Posterior cingulate gyrus (tissue), 11 donors: ENCODE measurements at regions not wholly inside any gene's neighbourhood (a gene's known extent, or its start where the extent isn't known, plus 50 kb on each side); places are given as distances from the start of the nearest gene placed in this dataset.

ENCODE experiments used
- DNase-seq, 10 donors: peaks; one replicate each; pipeline versions ENCODE4 v3.0.0 to v3.0.0-alpha.2; 2020 to 2021; ENCODE audit warnings: mixed read lengths in 3 of 10
- intact Hi-C: fragments of 100-400 bp; cut with DNase I; formaldehyde crosslinking; loops from one replicate; pipeline ENCODE4 v1.15.1; 2023

DNA sequence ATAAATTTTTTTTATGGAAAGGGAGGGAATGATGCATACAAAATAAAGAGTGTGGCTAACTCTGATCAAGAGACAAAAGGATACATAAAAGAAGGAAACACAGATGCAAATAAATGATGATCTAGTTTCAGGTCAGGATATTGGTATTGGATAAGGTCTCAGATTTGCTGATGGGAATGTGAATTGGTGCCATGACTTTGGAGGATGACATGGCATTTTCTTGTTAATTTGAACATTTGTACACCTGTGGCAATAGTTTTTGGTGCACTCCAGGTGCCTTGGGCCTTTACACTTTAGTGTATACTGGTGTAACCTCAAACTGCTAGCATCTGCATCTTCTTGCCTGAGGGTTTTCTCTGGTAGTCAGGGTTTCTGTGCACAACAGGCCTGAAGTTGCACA lies 279.3 kb downstream of the TMEM121 start:
- intact Hi-C loops: no loop called here
- DNase-seq: no peak

DNA sequence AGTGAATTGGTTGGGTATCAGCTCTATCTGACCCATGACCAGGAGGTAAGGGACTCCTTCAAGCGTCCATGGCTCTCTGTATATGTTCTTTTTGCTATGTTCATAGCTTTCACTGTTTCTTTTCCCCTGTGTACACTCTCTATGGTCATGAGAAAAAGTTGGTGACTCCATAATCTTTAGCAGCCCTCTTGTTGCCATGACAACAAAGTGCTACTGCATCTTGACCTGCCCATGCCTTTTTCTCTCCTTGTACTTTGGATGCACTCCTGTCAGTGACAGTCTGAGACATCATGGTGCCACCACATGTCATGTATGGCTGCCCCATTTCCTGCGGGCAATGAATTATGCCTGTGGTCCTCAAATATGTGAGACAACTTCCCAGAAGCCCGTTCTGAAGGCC lies 280.2 kb downstream of the TMEM121 start:
- intact Hi-C loops: no loop called here
- DNase-seq: no peak

DNA sequence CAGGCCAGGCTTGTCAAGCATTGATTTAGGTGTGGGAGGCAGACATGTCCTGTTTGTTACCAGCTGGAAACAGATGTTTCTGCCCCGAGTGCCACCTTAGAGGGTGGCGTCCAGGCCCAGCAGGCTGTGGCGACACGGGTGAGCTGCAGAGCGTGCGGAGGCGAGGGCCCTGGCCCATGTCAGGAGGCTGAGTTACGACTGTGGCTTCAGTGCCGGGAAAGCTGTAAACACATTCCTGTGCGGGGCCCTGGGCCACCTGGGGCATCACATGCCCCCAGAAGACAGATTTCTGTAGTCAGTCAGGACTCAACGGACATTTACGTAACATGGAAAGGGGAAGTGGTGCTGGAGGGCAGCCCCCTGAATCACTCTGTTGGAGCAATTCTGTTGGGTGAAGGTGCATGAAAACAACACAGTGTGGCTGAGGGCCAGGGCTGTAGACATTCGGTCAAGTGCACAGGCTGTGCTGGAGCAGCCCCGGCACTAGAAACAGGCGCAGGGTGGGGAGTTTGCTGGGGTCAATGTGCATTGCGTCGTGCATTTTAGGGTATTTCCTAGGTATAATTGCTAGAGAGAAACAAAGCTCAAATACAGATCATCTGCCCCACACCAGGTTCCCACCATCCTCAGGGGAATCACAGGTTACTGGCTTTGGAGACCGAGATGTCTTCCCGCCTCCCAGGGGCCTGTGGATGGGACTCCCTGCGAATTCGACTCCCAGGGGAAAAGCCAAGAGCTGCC lies 291.8 kb downstream of the TMEM121 start:
- DNase-seq: no peak
- intact Hi-C loops: no loop called here

DNA sequence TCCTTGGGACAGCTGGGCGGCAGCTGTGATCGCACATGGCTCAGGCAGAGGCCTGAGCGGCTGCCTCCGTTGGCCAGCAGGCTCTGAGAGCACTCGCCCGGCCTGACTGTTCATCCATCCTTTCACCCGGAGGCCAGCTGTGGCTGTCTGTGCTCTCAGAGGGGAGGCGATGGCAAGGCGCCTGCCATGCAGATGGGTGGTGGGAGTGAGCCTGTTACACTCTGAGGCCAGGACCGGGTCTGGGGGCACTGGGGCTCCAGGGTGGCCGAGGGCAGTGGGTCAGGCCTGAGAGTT lies 292.3 kb downstream of the TMEM121 start:
- intact Hi-C loops: no loop called here
- DNase-seq: no peak

DNA sequence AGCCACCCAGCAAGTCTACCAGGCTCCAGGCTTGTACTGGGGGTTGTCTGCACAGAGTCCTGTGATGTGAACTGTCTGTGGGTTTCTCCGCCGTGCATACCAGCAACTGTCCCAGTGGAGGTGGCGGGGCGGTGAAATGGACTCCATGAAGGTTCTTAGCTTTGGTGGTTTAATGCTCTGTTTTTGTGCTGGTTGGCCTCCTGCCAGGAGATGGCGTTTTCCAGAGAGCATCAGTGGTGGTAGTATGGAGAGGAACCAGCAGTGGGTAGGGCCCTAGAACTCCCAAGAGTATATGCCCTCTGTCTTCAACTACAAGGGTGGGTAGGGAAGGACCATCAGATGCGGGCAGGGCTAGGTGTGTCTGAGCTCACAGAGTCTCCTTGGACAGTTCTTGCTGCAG lies 303.8 kb downstream of the TMEM121 start:
- DNase-seq: no peak

DNA sequence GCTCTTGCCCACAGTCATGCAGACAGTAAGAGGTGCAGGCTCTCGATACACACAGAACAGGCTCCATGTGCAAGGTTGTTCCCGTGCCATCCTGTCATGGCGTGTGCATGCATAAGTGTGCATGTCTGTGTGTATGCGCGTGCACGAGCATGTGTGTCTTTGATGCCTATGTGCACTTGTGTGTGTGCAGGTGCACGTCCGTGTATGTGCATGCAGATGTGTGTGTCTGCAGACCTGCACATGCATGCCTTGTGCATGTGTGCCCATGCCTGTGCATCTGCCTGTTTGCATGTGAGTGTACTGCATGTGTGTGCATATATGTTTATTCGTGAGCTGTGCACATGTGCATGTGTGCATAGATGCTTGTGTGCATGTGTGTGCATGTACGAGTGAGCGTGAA lies 309.8 kb downstream of the TMEM121 start:
- intact Hi-C loops: no loop called here
- DNase-seq: no peak

More for the DNA sequence above, 303.8 kb downstream of the TMEM121 start:
- intact Hi-C loops: no loop called here

DNA sequence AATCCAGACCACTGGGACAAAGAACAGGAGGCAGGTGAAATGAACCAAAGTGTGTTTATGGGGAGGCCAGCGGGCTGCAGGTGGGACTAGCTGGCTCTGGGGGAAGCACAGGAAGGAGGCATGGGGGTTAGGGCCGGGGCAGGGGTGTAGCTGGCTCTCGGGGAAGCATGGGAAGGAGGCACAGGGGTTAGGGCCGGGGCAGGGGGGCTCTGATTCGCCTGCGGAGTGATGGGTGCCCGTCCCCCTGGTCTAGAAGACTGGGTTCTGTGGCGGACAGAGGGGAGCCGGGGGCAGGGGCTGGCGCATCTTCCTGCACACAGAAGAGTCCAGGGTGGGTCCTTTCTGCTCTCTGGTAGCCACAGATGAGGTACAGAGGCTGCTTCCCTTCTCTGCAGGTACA lies 310.3 kb downstream of the TMEM121 start:
- DNase-seq: no peak
- intact Hi-C loops: no loop called here

DNA sequence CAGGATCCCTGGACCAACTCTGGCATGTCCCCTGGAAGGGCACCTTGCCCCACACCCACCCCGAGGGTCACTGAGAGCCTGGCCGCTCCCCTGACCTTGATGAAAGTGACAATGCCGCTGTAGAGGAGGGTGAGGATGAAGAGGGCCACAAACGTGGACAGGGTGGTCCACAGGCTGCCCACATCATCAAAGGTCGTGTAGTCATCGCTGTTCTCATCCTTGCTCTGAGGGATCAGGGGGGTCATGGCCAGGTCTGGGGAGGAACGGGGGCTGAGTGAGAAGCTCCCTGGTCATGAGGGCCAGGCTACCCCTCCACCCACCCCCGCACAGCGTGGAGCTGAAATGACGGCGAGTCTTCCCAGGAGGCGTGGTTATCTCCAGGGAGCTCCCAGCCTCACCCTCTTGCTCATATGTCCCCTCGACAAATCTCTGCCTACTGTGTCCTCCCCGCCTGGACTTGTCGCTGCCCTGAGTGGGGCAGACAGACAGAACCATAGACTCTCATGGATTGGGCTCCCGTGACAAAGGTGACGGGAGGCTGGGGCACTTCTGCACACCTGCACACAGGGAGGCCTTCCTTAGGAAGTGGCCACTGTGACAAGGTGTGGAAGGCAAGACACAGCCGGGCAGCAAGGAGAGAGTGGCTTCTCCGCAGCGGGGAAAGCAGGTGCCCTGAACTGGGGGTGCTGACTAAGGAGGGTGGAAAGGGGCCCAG lies 311.1 kb downstream of the TMEM121 start:
- intact Hi-C loops: no loop called here
- DNase-seq: peak in 1 of 10 donors; percentile 63

DNA sequence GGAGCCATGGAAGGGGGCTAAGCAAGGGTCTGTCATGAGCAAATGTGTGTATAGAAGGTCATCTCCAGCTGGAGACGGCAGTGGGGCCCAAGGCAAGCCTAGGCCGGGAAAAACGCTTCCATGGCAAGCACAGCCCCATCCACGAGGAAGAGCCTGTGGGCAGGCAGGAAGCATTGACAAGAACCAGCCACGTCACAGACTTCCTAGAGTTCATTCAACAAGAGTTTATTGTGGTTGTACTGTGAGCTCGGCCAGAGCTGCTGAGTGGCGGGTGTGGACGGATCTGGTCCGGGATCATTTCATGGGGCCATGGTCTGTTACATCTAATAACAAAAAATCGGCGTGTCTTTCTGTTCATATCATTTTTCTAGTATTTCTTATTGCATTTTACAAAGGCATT lies 311.7 kb downstream of the TMEM121 start:
- intact Hi-C loops: no loop called here
- no peak for DNase-seq

DNA sequence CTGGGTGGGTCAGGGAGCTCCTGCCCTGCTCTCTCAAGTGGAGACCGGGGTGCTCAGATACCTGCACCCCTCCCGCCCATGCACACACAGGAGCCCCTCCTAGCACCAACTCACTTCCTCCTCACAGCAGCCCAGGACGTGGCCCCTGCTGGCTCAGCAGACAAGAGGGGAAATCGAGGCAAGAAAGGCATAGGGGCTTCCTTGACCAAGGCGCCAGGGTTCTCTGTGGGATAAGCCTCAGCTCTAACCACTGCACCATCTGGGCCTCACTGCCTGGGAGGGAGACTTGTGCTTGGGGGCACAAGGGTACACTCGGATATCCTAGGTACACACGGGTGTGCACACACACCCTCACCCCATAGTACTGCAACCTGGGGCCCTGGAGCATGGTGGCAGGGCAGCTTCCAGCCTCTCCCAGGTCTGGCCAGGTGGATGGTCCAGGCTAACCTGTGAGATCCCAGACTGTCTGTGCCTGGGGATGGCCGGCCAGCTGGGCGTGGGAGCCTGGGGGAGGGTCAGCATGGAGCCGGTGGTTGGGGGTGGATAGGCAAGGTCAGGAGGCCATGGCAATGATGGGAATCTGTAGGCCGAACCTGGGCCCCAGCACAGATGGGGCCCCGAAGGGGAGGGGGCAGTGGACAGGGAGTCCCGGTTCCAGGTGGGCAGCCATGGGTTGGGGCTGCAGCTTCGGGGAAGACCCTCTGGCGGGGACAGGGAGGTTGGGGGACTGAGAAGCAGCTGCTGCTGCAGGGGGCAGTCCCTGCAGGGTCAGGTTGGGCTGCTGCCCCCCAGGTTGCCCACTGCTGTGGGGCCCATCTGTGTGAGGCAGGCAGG lies 312.4 kb downstream of the TMEM121 start:
- no peak for DNase-seq
- intact Hi-C loops: no loop called here

DNA sequence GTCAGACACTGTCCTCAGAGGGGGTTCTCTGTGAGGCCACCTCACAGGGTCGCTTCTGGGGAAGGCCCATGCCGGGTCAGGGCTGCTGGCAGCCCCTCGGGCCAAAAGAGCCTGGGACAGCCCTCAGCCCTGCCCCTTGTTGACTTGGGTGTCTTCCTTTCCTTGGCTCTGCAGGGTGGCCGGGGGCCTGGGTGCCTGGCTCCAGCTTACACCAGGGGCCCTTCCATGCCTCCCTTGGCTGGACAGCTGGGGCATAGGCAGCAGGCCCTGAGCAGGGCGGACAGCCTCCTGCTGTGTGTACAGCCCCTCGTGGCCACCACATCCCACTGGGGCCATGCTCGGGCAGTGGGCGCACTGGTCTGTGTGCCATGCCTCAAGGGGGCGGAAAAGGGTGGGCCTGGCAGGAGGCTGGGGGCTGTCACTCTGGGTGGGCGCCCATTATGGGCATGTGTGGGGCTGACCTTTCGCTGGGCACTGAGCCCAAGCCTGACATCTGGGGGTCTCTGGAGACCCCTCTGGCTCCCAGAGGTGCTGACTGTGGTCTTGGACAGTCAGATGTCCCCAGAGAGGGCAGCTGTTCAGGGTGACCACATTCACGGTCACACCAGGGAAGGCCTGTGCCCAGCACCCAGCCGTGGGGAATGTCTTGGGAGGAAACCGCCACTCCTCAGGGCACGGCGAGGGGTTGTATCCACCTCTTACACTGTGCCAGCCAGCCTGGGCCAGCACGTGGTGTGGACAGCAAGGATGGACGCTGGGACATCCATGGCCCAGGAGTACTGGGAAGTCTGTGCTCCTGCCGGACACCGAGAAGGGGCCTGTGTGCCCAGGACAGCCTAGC lies 313.3 kb downstream of the TMEM121 start:
- intact Hi-C loops: no loop called here
- DNase-seq: peak in 1 of 10 donors; percentile 77

DNA sequence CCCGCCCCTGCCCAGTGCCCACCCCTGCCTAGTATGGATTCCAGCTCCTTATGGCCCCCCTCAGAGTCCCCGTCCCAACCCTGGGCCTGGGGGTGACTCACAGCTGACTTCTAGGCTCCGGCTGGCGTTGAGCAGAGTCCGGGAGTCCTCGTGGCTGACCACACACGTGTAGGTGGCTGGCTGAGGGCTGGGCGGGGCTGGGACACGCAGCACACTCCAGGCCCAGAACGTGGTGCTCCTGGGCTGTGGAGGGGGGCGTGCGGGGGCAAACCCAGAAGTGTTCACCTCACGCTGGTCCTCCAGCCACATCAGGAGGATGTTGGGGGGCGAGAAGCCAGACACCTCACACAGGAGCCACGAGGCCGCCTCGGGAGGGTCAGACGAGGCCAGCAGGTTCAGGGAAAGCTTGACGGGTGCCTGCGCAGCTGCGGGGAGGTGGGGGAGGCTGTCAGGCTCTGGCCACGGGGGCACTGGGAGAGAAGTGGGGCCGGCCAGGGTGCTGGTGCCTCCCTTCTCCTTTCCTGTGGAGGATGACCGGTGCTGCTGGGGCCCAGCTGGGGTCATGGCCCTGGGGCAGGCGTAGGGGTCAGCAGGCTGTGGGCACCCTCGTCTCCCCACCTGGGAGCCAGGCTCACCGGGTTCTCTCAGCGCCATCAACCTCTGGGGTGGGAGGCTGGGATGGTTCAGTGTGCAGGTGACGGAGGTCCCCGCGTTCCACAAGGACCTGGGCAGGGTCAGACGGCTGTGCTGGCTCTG lies 314.1 kb downstream of the TMEM121 start:
- peak in 3 of 10 donors; percentile 24 to 65 (median 59) for DNase-seq
- intact Hi-C loops: no loop called here

DNA sequence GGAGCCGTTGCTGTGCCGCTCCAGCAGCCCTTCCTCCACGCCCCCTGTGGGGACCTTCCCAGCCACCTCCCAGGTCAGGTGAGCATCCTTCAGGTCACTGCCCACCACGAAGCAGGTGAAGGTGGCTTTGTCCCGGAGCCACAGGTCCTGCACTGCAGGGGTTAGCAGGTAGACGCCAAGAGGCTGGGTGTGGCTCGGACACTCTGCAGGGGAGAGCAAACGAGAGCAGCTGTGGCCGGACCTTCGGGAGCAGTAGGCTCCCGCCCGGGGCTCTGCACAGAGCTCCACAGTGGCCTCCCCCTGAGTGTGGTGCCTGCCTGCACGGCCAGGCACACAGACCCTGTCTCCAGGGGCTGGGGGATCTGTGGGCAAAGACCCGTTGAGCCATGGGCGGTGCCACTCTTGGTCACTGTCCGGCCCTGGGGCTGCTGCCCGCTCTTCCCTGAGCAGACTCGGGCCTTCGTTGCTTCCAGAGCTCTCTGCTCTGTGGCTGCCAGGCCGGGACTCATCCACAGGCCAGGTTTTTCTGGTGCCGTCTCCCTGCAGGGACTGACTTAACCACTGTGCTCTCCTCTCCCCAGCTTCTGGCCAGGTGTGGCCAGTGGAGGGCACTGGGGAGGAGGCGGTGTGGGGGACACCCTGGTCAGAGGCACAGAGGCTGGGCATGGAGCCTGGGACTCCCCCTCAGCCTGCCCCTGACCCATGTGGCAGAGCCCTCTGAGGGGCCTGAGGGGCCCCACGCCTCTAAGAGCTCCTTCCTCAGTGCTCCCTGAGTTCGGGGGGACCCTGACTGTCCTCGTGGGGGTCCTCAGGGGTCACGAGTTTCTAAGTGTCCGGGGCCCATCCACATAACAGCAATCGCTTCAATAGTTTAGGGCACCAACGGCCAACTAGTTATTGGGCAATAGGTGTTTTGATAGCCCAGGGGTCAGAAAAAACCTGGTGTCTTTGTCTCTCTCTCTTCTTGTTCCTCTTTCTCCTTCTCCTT lies 314.9 kb downstream of the TMEM121 start:
- intact Hi-C loops: no loop called here
- DNase-seq: peak in 4 of 10 donors; percentile 2 to 76 (median 32)

DNA sequence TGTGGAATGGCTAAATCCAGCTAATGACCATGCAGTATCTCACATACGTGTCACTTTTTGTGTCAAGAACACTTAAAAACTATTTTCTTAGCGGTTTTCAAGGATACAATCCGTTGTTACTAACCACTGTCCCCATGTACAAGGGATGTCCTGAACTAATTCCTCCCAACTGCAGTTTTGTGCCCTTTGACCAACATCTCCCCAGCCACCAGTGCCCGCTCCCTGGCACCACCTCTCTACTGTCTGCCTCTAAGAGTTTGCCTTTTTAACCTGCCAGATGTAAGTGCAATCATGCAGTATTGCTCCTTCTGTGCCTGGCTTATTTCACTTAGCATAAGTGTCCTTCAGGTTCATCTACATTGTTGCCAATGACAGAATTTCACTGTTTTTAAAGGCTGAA lies 315.7 kb downstream of the TMEM121 start:
- no peak for DNase-seq
- intact Hi-C loops: no loop called here

DNA sequence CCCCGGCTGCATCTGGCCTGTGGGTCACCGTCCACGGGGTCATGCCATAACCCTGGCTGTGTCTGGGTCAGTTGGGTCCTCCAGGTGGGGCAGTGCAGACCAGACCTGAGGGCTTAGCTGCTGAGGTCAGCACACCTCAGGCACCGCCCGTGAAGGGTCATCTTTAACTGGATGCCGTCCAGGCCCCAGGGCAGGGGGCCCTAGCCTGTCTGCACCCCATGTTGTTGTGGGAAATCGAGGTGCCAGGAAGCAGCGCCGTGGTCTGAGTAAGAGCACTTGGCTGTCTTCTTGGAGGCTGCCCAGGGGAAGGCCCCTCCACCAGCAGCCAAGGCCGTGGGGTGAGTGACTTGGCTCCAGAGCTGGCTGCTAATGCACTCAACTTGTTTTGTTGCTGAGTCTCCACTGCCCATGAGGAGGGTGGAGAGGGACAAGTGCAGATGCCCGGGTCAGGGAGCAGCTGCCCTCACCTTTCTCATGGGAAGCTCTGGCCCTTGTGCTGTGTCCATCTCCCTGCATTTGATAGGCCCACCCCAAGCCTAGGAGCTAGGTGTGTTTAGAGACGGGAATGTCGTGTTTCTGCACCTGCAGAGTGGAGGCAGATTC lies 317.2 kb downstream of the TMEM121 start:
- intact Hi-C loops: no loop called here
- peak in 3 of 10 donors; percentile 66 to 76 (median 69) for DNase-seq

DNA sequence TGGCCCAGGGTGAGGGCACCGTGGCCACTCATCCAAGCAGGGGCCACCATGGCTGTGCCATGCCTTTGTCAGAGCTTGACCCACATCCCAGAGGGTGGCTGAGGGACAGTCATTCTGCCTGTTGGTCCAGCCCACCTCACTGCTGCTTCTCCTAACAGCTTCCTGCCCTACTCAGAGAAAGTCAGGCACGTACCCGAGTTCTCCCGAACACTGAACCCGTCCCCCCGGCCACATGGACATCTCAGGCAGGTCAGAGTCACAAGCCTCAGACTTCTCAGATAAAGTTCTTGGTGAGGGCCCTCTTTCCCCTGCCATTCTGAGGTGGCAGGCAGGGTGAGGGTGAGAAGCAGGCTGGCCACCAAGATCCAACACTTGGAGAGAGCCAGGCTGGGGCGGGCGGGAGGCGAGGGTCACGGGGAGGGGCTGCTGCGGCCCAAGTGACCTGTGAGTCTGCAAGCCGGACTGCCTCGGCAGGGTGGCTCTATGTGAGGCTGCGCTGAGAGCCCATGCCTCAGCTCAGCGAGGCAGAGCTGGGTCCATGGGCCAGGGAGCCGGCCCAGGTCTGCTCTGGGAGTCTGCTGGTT lies 317.8 kb downstream of the TMEM121 start:
- DNase-seq: peak in 3 of 10 donors; percentile 52 to 70 (median 65)
- intact Hi-C loops: no loop called here

DNA sequence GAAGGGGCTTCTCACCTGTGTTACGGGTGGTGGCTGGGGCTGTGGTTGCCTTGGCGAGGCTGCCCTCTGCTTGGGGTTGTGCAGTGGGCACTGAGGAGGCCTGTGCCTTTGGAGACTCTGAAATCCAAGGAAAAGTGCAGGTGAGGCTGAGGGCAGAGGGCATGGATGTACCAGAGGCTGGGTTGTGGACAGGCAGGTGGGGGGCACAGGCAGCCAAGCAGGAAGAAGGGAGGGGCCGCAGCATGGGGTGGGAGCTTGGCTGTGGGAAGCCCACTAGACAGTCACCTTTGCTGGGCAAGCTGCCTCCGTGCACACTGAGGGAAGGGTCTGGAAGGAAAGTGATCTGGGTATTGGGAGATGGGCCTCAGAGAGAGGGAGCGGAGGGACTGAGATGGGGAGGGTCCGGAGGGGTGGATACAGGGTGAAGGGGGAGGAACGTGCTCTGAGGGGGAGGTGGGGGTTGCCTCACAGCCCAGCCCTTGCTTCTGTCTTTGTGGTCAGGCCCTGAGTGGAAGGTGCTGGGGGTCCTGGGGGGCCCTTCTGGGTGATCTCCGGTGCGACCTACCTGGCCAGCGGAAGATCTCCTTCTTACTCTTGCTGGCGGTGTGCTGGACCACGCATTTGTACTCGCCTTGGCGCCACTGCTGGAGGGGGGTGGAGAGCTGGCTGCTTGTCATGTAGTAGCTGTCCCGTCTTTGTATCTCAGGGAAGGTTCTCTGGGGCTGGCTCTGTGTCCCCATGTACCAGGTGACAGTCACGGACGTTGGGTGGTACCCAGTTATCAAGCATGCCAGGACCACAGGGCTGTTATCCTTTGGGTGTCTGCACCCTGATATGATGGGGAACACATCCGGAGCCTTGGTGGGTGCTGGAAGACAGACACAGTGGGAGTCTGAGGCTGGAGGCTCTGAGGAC lies 318.7 kb downstream of the TMEM121 start:
- intact Hi-C loops: no loop called here
- peak in 2 of 10 donors; percentile 52 to 80 for DNase-seq
